ENCODE measurements at regions not wholly inside any gene's neighbourhood (a gene's known extent, or its start where the extent isn't known, plus 50 kb on each side); places are given as distances from the start of the nearest gene placed in this dataset.

DNA sequence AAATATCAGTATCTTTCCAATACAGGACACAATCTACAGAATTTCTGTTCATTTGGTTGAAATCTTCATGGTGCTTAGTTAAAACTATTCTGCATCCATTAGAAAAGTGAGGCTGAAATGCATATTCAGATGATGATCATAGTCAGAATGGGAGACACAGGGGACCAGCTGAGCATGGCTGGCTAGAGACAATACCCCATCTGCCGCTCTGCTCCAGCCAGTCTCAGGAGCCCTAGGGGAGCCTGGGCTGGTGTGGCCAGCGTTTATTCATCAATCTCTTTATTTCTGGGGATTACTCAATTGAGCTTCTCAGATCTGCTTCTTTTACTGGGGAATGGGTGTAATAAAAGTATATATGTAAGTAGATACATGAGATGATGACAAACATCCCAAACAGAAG is 470.9 kb upstream of the CDIN1 start:
- TF ChIP-seq JUND (IDR thresholded peaks at IDR 0.05; ENCODE audit: low read depth, low read length): no peak
- no peak for TF ChIP-seq TARDBP (IDR thresholded peaks at IDR 0.05; ENCODE audit: borderline replicate concordance)
- TF ChIP-seq, protein P1, sequence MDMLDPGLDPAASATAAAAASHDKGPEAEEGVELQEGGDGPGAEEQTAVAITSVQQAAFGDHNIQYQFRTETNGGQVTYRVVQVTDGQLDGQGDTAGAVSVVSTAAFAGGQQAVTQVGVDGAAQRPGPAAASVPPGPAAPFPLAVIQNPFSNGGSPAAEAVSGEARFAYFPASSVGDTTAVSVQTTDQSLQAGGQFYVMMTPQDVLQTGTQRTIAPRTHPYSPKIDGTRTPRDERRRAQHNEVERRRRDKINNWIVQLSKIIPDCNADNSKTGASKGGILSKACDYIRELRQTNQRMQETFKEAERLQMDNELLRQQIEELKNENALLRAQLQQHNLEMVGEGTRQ (IDR thresholded peaks at IDR 0.05; ENCODE audit: borderline replicate concordance, low read depth, low read length): no peak
- TF ChIP-seq, protein P2, sequence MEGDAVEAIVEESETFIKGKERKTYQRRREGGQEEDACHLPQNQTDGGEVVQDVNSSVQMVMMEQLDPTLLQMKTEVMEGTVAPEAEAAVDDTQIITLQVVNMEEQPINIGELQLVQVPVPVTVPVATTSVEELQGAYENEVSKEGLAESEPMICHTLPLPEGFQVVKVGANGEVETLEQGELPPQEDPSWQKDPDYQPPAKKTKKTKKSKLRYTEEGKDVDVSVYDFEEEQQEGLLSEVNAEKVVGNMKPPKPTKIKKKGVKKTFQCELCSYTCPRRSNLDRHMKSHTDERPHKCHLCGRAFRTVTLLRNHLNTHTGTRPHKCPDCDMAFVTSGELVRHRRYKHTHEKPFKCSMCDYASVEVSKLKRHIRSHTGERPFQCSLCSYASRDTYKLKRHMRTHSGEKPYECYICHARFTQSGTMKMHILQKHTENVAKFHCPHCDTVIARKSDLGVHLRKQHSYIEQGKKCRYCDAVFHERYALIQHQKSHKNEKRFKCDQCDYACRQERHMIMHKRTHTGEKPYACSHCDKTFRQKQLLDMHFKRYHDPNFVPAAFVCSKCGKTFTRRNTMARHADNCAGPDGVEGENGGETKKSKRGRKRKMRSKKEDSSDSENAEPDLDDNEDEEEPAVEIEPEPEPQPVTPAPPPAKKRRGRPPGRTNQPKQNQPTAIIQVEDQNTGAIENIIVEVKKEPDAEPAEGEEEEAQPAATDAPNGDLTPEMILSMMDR (IDR thresholded peaks at IDR 0.05 in 2 of 3, conservative IDR thresholded peaks at IDR 0.05 in 1 of 3; ENCODE audit: control insufficient read depth in 2 of 3, extremely low read depth in 1 of 3, insufficient read depth in 1 of 3, low read depth in 3 of 3, low read length in 3 of 3): no peak
- TF ChIP-seq RB1 (IDR thresholded peaks at IDR 0.05; ENCODE audit: borderline replicate concordance): no peak
- TF ChIP-seq EP300 (IDR thresholded peaks at IDR 0.05; ENCODE audit: borderline replicate concordance in 1 of 2, control insufficient read depth in 1 of 2, low read depth in 2 of 2, low read length in 2 of 2): no peak

Data from GM12878 (cell line).